HG03097 (cell line): ENCODE measurements at regions not wholly inside any gene's neighbourhood (a gene's known extent, or its start where the extent isn't known, plus 50 kb on each side); places are given as distances from the start of the nearest gene placed in this dataset.
"Not testable (repeated sequence)": the region's sequence is repeated elsewhere in the genome, so short reads cannot be mapped to it uniquely, and the experiment has no call there.

Experiments used
- ATAC-seq: cut with Tn5 transposase; IDR thresholded peaks from one replicate; pipeline ENCODE4 v1.9.1; 2021; ENCODE audit not compliant: unreplicated experiment, low FRiP score

DNA sequence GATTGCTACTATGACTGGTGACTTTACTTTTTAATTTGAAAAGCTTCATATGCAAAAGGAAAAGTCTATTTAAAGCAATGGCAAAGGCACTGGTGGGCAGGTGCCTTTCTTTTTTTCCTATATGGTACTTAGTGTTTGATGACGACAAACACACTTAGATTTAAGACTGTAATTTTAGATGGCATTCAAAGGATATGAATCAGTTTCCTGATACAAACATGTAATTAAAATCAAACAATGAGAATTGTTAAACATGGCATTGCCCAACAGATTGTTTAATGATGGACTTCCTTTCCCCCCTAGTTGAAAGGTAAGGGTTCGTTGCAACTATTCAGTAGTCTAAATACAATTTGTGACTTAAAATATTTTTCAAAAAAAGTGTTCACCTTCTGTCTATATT lies 106.5 kb upstream of the SEMA3C start:
- no peak for ATAC-seq

DNA sequence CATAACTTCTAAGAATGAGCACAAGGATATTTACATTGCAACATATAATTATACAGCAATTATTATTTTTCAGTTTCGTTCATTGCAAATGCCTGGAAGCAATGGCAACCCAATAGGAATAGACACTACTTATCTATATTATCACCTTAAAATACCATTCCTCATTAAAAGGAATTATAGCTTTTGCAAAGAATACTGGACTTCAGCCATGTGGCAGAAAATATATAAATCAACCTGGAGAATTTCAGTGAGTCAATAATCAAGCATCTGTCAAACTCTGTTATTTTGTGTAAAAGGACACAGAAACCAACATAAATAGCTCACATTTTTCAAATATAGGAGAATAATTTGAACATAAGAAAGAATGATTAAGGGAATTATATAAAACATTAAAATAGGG lies 96.1 kb upstream of the SEMA3C start:
- ATAC-seq, result no peak

DNA sequence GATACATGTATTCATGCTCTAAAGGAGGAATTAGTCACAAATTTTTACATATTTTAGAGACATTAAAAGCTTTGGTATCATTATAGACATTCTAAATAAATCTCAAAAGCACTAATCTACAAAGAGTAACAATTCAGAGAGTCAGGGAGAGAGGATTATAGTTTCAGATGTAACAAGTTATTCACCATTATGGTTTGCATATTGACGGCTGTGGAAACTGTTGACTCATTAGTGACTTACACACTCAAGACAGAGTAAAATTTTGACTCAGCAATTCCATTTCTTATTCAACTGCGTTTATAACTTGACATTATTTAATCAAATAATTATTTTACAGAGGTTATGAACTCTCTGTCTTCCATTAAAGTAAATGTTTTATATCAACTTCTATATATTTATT lies 95.4 kb upstream of the SEMA3C start:
- no peak for ATAC-seq

DNA sequence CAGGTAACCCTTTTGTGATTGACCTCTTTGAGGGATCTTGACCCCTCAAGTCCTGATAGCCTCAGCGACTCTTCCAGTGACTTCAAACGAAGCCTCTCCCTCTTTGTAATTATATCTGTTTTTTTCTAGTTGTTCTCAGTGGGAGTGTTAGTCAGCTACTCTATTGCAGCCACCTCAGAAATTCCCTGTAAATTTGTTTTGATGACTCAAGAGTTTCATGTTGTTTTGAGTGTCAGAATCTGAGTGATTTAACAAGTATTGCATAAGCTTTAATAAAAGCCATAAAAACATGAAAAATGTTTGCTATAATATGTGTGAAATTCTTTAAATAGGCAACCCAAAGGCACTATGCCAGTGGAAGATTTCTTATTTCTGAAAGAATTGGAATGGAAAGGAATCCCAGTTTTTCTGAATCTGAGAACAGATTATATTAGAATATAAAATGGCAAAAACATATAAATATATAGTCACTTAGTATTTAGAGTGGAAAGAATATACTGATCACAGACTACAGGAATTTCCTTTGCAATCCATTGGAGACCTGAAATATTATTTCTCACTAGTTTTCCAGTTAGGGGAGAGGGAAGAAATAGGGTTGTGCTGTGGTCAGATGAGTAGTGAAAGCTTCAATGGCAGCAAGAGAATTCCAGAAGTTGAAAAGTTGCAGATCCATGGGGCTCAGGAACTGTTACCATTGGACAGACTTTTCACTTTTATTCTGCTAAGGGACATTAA lies 94.4 kb upstream of the SEMA3C start:
- no peak for ATAC-seq

DNA sequence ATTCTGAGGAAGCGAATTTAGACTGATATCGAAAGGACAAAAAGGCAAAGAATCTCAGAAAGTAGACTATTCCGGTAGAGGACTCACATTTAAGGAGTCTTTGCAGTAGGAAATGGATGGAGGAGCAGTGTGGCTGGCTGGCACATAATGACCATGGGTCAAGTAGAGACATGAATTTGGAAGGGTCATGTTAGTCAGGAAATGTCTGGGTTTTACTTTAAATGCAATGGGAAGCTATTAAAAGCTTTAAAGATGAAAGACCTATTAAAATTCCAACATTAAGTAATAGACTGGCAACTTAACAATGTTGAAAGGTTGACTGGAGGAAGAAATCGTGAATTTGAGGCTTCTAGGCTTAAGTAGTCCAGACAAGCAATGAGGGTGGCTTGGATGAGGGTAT lies 90.0 kb upstream of the SEMA3C start:
- no peak for ATAC-seq

DNA sequence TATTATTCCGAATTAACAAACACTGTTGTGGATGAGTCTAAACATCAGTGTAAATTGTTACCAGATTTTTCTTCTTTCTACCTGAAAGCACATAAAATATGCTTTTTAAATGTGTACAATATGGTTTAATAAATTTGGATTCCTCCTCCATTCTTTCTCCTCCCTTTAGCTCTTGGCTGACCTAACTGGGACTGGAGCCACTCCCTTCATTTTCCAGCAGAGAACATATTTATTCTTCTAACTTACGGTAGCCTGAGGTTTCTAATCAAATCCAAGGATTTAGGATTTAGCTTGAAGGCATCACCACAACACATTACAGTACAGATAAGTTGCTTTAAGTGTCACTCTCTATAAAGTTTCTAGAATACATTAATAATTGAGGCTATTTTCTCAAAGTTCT lies 88.2 kb upstream of the SEMA3C start:
- no peak for ATAC-seq

DNA sequence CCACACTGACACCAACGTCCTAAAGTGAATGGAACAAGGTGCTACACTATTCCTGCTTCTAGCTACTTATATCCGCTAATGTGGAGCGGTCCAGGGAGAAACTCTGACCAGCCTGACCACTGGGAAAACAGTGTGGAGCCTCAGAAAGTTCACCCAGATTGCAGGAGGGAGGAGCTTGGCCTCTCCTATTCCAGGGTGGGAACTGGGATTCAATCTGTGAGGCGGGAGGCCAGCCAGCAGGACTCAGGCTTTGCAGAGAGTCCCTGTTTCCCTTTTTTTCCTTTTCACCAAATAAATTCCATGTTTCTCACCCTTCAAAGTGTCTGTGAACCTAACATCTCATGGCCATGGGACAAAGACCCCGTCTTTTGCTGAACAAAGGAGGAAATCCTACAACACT lies 86.4 kb upstream of the SEMA3C start:
- no peak for ATAC-seq

DNA sequence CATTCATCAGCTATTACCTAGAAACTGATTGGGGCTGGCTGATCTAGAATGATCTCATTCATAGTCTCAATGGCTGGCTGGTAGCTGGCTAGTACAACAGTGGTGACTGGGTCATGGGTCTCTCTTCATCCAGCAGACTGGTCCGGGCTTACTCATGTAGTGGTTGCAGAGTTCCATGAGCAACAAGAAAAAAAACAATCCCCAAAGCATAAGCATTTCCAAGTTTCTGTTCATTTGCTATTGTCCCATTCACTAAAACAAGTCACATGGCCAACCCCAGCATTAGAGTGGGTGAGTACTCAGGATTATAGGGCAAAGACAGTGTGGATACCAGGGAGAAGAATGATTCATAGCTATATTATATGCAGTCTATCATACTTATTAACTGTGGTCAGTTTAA lies 85.2 kb upstream of the SEMA3C start:
- ATAC-seq, result no peak

DNA sequence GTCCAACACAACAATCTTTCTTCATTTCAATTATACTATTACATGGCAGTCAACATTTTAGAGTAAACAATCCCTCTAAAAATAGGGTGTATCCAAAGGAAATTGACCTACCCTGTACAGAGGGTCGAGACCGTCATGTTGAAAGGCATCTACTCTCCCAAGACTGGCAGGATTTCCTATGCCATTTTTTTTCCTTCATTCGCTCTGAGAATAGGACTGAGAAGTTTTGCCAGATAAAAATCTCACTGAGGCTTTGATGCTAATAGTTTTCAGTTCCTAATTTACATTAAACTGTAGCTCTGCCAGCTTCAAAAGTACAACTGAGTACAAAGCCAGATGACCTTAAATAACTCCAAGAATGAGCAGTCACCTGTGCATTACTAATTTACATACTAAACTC lies 84.5 kb upstream of the SEMA3C start:
- ATAC-seq, result no peak

DNA sequence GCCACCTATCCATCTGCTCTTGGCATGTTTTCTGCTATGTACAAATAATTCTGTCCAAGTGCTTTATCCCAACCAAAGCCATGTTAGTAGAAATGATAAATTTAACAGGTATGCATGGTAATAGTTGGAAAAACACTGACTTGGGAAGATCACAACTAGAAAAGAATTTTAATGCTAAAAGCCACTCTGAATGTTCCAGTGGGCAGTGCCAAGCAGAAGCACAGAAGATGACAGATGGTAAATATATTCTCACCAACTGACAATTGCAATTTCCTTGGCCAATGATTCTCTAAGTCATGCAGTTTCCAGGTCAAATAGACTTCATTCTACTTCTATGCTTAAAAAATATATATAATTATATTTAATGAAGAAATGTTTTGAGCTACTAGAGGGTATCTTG lies 83.6 kb upstream of the SEMA3C start:
- ATAC-seq, result no peak

DNA sequence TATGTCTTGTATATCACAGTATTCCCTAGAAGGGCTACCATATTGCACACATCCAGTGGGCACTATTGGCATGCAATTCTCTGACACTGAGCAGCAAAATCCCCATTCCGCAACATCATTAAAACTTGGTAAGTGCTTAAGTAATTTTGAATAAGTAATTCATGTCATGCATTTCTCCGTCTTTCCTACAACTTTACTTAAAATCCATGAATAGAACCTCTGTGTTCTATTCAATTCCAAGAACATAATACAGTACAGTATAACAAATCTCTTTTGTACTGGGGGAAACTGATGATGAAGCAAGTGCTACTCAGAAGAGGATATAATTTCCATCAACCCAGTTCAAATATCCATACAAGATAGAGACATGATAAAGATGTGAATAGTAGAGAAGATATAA lies 80.9 kb upstream of the SEMA3C start:
- ATAC-seq, result no peak

DNA sequence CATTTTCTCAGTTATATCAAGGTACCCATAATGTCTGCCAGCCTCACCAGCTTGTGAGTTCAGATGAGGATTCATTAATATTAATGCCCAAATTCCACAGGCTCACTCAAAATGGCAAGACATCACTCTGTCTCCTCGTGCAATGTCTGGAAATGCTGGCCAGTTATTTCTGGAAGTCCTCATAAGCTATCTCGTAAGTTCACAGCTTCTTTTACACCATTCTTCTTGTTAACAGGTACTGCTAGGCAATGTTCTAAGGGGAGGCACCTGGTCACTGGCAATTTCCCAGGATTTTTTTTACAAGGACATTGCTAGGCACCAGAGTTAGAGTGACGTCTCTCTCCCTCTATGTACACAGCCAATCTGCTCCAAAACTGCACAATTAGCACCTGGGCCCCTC lies 80.2 kb upstream of the SEMA3C start:
- no peak for ATAC-seq

DNA sequence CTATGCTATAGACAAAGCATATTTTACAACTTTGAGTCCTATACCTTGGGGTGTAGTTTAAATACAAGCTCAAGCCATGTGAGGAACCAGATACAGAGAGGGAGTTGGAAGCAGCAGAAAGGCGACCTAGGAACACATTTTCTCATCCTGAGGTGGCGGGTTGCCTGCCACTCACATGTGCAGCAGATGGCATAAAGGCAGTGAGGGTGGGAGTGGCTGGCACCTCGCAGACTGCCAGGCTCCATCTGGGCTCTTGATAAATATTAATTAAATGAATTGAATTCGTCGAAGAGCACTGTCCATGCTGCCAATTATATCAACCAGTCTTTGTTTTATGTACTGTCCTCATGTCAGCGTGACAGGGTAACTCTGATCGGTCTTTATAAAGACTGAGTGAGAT lies 79.0 kb upstream of the SEMA3C start:
- ATAC-seq, result no peak

DNA sequence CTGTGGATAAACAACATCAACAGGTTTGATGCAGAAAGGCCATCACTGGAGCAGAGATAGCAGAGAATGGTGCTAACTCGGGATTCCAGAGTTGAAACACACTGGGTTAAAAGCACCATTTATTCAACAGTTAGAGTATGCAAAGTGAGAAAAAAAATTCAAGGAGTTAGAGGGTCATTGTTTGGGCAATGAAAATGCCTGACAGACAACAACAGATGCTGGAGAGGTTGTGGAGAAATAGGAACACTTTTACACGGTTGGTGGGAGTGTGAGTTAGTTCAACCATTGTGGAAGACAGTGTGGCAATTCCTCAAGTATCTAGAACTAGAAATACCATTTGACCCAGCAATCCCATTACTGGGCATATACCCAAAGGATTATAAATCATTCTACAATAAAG lies 77.4 kb upstream of the SEMA3C start:
- not testable (repeated sequence) for ATAC-seq

DNA sequence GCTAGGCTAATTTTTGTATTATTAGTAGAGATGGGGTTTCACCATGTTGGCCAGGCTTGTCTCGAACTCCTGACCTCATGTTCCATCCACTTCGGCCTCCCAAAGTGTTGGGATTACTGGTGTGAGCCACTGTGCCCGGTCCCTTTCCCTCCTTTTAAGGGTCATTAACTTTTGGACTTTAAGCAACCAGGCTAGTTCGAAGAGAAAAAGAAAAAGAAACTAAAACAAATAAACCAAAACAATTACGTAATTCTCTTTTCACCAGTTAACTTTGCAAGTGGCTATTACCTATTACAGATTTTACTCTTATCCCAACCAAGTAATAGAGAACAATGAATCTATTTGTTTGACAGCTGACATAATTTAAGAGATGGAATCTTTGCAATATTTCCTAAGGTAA lies 72.8 kb upstream of the SEMA3C start:
- no peak for ATAC-seq

DNA sequence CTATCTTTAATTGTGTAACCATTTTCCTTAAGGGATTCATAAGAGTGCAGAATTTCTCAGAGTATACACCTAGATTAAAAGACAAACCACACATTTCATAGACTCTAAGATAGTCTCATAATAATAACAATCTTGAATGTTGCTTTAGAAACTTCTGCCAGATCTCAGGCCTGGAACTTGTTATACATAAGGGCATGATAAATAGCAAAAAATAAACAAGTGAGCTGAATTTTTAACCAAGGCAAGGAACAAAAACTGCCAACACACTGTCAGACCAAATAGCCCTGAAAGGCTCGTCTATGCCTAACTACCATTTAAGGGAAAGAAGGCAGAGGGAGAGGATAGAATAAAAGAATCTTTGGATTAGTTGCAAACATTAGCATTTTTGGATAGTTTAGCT lies 65.8 kb upstream of the SEMA3C start:
- no peak for ATAC-seq

DNA sequence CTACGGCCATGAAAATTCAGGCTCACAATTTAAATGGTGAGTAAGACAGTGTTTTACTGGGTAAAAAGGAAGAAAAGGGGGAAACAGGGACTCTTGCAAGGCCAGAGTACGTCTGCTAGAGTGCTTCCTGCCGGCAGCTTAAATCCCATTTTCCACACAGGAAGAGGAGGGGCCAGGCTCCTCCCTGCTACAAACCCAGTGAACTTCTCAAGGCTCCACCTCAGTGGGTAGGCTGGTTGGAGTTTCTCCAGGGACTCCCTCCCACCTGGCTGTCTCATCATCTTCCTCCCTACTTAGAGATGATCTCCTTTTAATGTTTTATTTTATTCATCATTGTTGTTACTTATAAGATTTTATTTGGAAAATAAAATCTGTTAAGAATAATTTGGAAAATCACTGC lies 62.6 kb upstream of the SEMA3C start:
- no peak for ATAC-seq

DNA sequence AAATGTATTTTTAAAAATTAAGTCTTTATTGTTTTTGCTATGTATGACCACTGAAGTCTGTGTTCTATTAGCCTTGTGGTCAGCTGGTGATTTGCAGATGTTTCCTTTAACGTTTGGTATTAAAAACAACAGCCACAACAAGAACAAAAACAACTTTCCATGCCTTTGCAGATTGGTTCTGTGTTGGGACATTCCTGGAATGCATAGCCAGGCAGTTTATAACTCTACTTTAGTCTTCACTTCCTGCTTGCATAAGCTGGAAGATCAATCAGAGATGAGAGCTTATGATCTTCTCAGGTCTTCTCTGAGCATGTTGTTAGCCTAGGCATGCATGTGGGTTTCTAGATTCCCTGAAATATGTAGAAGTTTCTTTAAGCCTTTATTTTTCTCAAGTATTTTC lies 58.9 kb upstream of the SEMA3C start:
- ATAC-seq, result no peak

DNA sequence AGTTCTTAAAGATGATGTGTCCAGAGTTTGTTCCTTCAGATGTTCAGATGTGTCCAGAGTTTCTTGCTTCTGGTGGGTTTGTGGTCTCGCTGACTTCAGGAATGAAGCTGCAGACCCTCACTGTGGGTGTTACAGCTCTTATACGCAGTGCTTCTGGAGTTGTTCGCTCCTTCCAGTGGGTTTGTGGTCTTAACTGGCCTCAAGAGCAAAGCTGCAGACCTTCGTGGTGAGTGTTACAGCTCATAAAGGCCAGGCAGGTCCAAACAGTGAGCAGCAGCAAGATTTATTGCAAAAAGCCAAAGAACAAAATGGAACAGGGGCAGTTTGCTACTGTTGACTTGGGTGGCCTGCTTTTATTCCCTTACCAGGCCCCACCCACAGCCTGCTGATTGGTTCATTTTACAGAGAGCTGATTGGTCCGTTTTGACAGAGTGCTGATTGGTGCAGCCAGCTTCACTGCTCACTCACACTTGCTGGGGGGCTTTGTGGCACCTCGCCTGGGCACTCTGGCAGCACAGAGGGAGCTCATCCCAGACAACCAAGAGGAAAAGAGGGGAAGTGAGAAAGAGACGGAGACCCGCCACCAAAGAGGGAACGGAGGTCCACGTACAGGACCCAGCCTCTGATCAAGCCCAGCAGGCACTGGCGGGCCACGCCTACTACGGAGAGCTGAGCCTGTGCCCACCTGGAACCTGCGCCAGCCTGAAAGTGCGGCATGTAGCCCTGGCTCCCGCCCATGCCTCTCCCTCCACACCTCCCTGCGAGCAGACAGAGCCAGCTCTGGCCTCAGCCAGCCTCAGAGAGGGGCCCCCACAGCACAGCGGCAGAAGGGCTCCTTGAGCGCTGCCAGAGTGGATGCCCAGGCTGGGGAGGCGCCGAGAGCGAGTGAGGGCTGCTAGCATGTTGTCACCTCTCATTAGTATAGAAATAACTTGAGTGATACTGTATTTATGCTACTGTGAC lies 55.8 kb upstream of the SEMA3C start:
- no peak for ATAC-seq

DNA sequence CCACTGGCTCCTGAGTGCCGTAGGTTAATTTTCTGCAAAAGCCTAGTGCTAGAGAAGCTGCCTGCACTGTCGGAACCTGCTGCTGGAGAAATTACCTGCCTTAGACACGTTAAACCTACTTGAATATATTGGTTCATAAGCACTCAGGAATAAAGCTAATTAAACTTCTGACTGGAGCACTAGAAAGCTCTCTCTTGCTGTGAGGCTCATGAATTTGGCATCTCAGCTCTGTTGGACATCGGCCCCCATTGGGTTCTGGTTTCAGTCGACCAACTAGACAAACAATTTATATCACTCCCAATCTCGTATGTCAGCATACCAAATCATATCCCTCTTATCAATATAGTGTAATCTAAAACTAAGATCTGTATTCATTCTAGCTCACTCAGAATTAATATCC lies 52.4 kb upstream of the SEMA3C start:
- no peak for ATAC-seq
